HG03457 (cell line): ENCODE measurements at regions not wholly inside any gene's neighbourhood (a gene's known extent, or its start where the extent isn't known, plus 50 kb on each side); places are given as distances from the start of the nearest gene placed in this dataset.
A peak's percentile ranks its signal among the peaks of the same experiment; 100 is the strongest.
"Not testable (repeated sequence)": the region's sequence is repeated elsewhere in the genome, so short reads cannot be mapped to it uniquely, and the experiment has no call there.

Experiments
- ATAC-seq: cut with Tn5 transposase; IDR thresholded peaks from one replicate; pipeline ENCODE4 v1.9.1; 2021; ENCODE audit warnings: moderate number of reproducible peaks; ENCODE audit not compliant: unreplicated experiment

DNA sequence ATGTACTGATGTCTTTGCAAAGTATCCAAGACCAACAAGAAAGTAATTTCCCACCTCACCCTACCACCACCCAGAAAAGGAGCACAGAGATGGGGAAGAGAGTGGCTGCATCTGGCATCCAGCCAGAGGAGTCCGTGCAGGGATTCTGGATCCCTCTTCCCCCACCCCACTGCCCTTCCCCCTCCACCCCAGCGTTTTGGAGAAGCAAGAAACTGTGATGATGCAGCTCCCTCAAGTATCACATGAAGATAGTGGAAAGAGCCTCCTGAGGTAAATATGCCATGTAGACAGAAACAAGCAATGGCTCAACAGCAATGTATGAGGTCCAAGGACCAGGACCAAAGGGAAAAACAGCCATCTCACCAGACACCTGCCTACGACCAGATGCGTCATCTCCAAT, 153.8 kb downstream of the DEPDC1B start:
- ATAC-seq: no peak

- no peak for ATAC-seq
Measured at GRCh38 chr5:60545551-60545950, 154.4 kb downstream of the DEPDC1B start.

- no peak for ATAC-seq
Measured at GRCh38 chr5:60544142-60544541, 155.8 kb downstream of the DEPDC1B start.

- ATAC-seq: no peak
Measured at GRCh38 chr5:60541980-60542379, 158.0 kb downstream of the DEPDC1B start.

- ATAC-seq: peak; percentile 76
Measured at GRCh38 chr5:60540856-60541805, 158.8 kb downstream of the DEPDC1B start.

DNA sequence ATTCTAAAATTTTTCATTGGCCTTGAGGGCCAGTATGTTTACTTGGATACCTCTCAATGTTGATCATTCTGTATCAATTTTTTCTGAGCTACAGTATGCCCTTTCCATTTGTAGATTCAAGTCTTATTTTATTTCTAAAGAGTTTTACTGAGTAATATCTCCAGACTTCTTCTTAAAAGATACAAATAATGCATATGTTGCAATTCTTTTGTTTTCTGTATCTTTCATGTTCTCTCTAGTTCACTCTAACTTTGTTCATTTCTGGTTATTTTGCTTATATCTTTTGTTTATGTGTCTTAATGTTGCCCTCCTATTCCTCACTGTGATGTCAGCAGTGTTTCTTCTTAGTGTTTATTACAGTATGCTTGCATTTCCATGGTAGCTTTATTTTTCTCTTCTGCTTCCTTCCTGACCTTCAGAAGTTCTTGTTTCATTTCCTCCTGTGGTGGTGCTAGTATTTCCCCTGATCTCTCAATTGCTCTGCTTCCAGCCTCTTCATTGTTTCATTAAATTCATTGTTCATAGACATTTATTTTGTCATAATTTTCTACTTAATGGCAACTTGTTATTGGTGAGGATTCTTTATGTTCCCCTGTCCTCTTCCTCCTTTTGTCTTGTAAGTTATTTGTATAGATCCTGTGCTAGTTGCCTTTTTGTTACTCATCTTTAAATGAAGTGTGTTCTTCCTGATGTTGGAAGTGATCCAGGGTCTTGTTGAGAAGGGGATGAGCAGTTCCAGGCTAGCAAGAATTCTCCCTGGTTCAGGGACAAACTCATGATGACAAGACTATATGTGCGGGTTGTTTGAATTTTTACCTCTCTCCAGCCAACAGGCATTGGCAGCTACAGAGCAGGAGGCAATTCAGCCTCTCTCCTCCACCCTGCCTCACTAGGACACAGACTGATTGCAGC, 160.8 kb downstream of the DEPDC1B start:
- ATAC-seq: no peak

- no peak for ATAC-seq
Measured at GRCh38 chr5:60538426-60538825, 161.5 kb downstream of the DEPDC1B start.

DNA sequence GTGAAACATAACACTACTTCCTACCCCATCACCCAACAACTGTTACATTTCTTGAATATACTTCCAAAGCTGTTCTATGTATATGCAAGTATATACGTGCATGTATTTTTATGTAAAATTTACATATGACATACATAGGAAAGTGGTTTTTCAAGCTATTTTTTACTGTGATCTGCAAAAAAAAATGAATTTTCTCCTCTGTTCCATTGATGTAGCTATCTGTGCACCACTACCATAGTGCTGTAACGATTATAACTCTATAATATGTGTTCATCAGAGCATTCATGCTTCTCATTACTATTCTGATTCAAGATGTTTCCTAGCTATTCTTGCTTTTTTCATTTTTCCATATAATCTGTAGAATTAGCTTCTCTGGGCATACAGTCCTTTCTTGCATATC, 164.0 kb downstream of the DEPDC1B start:
- no peak for ATAC-seq

- ATAC-seq: no peak
Measured at GRCh38 chr5:60535198-60535597, 164.8 kb downstream of the DEPDC1B start.

- no peak for ATAC-seq
Measured at GRCh38 chr5:60533789-60534188, 166.2 kb downstream of the DEPDC1B start.

DNA sequence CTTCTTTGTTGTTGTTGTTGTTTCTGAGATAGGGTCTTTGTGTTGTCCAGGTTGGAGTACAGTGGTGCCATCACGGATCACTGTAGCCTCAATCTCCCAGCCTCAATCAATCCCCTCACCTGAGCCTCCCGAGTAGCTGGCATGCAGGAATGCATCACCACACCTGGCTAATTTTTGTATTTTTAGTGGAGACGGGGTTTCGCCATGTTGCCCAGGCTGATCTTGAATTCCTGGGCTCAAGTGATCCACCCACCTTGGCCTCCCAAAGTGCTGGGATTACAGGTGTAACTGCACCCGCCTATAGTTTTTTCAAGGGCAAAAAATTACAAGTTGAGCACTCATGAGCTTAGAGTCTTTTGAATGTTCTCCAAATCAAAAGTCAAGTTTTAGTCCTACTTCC, 167.2 kb downstream of the DEPDC1B start:
- ATAC-seq: not testable (repeated sequence)

DNA sequence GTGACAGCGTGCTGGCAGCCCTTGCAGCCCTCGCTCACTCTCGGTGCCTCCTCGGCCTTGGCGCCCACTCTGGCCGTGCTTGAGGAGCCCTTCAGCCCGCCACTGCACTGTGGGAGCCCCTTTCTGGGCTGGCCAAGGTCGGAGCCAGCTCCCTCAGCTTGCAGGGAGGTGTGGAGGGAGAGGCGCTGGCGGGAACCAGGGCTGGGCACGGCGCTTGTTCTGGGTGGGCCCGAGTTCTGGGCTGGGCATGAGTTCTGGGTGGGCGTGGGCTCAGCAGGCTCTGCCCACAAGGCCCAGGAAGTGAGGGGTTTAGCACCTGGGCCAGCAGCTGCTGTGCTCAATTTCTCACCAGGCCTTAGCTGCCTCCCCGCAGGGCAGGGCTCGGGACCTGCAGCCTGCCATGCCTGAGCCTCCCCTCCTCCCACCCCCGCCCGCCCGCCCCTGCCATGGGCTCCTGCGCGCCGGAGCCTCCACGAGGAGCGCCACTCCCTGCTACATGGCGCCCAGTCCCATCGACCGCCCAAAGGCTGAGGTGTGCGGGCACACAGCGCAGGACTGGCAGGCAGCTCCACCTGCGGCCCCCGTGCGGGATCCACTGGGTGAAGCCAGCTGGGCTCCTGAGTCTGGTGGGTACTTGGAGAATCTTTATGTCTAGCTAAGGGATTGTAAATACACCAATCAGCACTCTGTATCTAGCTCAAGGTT, 169.7 kb downstream of the DEPDC1B start:
- not testable (repeated sequence) for ATAC-seq

DNA sequence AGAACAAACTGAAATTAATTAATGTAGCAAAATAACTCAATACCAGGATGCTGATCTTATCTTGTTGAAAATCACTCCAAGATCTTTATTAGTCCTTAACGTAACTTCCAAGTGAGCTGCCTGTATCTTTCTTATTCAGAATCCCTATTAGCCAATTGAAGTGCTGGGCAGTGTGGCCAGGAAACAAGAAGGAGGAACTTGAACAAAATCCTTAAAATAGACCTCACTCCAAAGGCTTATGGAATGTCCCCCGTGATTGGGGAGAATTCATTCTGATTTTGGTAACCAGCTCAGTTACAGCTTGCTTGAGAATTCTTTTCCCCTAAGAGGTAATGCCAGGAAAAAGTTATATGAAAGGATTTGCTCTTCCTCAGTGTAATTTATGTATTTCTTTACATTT, 171.0 kb downstream of the DEPDC1B start:
- ATAC-seq: no peak

DNA sequence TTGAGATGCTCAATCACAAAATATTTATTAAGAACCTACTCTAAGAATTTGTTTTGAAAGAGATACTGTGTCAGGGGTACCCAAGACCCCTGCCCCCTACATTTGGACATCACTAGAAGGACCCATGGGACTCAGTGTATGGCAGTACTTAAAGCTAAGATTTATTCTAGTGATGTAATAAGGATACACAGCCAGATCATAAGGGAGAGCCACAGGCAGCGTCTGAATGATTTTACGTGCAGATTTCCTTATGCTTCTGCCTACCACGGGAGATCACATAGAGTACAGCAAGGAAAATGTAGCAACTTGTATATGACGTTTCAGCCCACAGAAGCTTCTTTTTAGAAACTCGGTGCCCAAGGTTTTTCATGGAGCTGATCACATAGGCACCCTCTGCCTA, 172.9 kb downstream of the DEPDC1B start:
- no peak for ATAC-seq

- no peak for ATAC-seq
Measured at GRCh38 chr5:60526336-60526875, 173.6 kb downstream of the DEPDC1B start.

DNA sequence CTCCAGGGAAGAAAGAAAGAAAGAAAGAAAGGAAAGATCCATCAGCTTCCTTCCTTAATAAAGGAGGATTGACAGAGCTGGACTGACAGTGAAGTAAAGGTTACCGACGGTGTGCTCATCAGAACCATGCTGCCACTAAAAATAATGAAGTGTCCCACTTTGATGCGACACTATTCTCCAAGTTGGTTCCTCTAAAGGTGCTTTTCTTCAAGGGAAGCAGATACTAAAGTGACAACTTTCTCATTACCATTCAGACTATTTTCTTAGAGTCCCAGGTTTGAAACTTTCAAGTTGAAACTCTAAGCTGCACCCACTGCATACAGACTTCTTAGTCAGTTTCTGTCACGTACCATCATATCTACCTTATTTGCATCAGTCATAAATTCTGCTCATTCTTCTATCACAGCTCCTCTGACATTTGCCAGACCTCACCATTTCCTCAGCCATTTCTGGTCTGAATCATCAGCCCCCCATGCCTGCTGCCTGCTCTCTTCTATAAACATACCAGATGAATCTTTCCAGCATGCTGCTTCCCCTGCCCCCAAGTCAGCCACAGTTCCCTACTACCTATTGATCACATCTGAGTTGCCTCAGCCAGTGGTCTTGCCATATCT, 177.6 kb downstream of the DEPDC1B start:
- ATAC-seq: peak; percentile 72

- peak; percentile 38 for ATAC-seq
Measured at GRCh38 chr5:60521376-60522291, 178.3 kb downstream of the DEPDC1B start.

DNA sequence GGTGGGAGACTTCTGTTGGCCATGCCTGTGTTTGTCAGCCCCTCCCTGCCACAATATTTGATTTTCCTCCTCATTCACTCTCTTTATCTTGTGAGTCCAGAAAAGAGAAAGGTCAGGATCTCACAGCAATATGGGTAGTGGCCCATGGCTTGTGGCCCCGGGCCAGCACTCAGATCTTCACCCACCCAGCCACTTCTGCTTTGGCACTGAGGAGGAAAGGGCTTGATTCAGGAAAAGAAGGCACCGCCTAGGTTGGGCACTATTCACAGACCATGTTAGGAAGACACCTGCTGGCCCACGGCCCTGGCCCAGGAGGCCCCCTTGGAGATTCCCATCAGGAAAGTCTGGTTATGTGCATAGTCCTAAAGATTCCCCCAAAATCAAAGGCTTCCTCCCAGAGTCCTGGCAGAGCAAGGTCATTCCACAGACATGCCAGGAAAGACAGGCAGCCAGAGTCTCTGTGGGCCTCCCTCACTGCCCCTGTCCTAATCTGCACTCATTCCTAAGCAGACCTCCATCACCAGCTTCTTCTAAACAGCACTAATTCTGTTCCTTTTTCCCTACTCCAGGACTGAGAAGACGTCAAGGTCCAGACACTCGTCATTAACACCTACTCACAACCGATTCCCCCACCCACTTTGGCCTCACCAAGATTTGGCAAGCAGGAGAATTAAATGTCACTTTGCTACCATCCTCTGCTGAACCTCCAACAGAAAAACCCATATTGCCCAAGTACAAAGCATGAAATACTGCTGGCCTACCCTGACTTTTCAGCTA, 179.3 kb downstream of the DEPDC1B start:
- ATAC-seq: no peak

- no peak for ATAC-seq
Measured at GRCh38 chr5:60519372-60519771, 180.6 kb downstream of the DEPDC1B start.
